GM11168 (cell line): ENCODE measurements at regions not wholly inside any gene's neighbourhood (a gene's known extent, or its start where the extent isn't known, plus 50 kb on each side); places are given as distances from the start of the nearest gene placed in this dataset.

Experiments used
- in situ Hi-C: fragments of 300-500 bp; cut with MboI; formaldehyde crosslinking; loops from one replicate; pipeline ENCODE4 v1.12.0; 2022; ENCODE audit warnings: low sequenced_read_pairs; ENCODE audit not compliant: unreplicated experiment

DNA sequence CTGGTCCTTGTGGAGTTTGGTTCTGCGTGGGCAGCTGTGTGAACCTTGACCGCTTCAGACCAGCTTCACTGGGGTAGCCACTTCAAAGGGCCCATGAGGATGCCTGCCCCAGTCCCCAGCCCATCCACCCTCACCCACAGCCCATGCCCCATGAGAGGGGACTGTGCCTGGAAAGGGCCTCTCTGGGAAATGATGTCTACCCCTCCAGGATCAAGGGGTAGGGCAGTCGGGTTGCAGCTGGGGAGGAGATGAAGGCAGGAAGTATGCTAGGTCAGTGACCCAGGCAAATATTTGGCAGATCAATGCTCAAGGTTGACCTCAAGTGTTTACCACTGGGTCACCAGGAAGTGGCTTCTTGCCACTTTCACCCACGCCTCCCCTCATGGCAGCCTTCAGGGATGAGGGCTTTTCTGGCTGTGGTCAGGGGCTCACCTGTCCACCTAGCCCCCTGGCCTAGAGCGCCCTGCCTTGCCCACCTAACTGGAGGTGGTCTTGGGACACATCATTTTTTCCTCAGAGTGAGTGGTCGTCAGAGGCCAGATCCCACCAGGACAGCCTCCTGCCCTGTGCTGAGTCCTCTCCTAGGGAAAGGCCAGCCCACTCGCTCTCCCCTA, 109.5 kb downstream of the SNX5 start:
- in situ Hi-C loops: no loop called here

DNA sequence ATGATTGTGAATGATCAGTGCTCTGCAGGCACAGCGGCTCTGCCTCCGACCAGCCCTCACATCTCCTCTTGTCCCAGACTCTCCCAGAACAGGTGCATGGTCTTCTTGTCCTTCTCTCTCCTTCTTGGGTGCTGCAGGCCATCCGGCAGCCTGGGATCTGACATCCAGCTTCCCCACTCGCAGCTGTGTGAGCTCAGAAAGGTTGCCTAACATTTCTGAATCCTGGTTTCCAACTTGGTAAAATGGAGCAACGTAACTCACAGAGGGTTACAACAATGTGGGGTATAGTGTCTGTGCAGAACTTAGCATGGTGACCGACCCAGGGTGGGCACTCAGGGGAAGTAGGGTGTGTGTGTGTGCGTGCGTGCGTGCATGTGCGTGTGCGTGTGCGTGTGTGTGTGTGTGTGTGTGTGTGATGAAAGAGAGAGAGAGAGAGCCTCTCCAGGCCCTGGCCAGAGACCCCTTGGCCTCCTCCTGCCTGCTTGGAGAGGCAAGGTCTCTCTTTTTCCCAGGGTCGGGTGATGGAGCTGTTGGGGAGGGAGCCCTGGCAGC, 110.1 kb downstream of the SNX5 start:
- in situ Hi-C loops: no loop called here

DNA sequence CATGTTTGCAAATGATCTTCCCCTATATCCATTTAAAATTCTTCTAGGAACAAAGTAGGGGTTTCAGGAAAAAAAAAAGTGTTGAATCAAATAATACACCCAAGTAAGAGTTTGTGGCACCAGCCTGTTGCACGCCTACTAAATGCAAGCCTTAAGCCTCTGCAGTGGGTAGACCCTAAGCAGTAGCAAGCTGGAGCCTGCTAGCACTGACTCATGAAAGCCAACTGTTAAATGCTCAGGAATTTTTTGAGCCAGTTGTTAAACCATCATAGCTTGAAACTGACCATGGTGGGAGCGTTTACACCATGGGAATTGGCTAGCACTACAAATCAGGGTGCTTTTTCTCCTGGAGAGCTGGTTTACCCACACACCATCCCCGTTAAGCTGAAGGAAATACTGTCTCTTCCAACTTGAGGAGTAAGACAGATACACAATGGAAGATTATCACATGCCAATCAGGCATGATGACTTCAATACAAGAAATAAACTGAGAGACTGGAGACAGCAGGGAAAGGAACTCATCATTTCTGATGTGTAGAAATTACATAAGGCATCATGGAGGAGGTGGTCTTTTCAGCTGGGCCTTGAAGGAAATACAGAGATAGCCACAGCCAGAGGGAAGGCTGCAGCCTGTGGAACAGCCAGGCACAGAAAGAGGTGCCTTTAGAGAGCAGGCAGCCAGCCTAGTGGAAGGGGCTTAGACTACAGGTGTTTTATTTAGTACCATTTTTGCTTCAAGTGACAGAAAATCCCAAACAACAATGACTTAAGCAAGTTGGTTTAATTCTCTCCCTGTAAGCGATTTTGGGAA, 110.8 kb downstream of the SNX5 start:
- in situ Hi-C loops: no loop called here

DNA sequence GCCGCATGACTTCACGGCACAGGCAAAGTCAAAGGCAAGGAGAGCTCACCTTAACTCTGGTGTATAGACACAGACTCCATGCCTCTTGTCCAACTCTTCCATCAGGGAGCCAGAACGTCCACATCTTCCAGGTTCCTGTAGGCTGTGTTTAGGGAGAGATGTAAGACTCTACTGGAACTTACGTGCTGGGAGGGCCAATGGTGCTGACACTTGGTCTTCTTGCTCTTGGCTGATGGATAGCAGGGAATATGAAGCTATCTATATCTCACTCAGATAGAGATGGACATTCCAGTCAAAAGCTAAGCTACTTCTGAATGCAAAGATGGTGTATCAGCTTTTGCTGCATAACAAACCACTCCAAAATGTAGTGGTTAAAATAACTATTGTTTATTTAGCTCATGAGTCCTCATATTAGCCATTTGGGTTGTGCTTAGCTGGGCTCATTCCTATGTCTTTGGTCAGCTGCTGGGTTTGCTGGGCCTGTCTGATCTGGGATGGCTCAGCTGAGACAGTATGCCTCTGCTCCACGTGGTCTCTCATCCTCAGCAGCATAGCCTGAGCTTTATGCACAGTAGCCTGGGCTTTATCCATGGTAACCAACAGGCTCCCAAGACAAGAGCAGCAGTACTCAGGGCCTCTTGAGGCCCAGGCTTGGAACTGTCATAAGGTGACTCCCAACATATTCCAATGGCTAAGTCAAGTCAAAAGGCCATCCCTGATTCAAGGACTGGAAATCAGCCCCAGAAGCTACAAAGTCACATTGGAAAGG, 111.6 kb downstream of the SNX5 start:
- in situ Hi-C loops: no loop called here

DNA sequence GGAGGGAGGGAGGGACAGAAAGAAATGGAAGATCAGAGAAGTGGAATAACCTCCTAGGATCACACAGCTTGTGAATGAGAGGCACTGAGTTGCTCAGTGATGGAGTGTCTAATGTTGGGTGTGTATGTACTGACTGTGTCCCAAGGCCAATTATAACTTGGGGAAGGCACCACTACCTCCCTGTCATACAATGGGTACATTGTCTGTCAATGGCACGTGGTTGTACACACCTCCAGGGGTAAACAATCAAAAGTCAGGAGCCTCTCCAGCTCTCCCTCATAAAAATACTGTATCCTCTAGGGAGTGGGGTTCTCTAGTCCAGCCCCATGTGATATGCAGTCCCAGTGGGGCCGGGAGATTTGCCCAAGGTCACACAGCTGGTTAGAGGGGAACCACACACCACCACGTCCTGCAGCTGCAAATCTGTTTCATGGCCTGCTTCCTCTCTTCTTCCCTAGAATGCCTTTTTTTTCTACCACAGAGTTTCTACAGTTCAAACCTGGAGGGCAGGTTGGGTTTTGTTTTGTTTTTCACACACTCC, 112.5 kb downstream of the SNX5 start:
- in situ Hi-C loops: no loop called here

DNA sequence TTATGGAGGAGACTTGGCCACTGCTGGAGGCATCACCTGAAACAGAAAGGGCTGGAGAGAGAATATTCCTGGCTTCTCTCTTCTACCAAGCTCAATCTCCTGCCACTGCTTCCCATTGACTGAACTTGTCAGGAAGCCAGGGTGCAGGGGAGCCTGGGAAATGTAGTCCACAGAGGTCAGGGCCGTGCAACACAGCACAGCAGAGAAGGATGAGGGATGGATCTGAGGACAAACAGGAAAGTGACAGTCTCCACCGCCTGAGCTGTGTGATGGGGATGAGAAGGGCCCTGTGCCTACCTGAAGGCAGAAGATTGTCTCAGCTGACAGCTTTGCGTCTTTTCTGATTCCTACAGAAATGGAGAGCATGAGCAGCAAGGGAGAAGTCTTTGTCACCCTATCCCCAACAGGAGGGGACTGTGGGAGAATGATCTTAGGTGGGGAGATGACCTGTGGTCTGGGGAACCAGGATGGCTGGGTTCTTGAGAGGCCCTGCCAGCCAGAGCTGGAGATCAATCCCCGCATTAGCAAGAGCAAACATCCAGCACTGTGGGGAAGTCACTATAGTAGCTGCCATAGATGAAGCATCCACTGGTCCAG, 114.2 kb downstream of the SNX5 start:
- in situ Hi-C loops: no loop called here

DNA sequence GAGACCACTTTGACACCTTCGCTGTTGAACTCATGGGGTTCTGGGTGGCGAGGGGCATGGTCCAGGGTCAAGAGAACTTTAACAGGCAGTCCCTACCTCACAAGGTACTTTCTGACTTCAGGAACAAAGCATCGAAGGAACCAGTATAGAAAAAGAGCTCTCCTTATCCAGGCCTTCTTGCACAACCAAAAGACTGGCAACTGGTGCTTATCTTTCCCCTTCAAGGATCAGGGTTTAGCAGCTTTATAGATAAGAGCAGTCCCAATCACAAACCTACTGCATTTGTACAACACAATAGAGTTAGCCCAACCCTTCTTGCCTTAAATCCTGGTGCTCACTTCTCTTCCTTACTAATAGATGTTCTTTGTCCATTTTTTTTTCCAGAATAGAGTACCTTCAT, 116.3 kb downstream of the SNX5 start:
- in situ Hi-C loops: no loop called here

DNA sequence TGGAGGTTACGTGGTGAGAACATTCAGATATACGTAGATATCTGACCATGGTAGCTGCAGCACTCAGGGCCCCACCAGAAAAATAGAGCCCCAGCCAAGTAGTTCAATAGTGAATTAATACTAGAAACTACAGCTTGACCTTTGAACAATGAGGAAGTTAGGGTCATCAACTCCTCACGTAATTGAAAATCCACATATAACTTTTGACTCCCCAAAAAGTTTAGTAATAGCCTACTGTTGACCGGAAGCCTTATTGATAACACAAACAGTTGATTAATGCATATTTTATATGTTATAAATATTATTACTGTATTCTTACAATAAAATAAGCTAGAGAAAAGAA, 117.9 kb downstream of the SNX5 start:
- in situ Hi-C loops: no loop called here

DNA sequence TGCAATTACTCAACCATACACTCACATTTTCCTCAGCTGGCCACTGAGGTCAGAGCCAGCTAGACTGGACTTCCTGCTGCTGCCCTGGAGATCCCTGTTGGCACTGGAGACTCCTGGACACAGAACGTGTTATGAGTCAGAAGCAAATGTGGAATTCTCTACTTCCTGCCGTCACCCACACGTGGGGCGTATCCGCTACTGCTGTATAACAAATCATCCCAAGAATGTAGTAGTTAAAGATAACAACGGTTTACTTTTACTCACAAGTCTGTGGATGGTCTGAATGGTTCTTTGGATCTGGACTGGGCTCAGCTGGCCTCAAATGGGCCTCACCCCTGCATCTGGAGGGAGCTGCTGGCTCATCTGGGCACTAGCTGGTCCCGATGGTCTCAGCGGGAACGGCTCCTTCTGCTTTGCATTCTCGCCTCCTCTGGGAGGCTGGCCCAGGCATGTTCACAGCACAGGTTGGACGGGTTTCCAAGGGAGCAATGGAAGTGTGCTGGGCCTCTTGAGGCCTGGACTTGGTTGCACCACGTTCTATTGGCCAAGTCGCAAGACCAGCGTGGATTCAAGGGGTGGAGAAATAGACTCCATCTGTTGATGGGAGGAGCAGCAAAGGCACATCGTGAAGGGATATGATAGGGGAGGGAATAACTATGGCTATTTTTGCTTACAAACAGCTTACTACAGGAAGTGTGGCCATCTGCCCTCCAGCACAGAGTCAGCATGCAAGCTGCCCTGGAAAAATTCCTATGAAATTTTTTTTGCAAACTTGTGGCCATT, 118.5 kb downstream of the SNX5 start:
- in situ Hi-C loops: no loop called here

DNA sequence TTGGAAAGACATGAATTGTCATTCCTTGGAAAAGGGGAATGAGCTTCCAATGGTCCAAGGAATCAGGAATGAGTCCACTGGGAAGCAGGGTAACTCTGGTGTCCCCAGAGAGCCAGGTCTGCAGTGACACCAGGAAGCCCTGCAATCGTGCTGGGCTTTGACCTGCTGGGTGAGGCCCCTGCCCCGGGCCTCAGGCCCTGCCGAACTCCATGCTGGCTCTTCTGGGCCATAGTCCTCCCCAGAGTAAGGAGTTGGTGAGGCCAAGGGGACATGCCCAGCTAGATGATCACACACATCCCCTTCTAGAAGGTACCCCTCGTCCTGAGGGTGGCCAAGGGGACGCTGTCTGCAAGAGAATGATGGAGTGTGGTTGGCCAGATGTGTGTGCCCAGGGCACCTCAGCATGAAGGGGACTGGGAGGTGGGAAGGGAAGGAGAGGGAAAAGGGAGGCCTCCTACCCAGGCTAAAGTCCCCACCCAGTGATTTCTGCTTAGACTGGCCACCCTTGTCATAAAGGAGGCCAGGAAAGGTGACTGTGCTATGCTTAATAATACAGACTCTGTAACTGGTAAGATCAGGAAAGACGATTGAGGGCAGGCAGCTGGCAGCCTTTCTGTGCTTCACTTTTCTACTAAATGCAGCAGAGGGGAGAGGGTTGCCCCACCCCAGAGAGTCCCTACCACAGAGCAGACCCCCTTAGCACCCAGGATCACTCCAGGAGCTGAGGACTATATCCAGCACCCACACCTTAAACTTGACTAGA, 119.3 kb downstream of the SNX5 start:
- in situ Hi-C loops: no loop called here

DNA sequence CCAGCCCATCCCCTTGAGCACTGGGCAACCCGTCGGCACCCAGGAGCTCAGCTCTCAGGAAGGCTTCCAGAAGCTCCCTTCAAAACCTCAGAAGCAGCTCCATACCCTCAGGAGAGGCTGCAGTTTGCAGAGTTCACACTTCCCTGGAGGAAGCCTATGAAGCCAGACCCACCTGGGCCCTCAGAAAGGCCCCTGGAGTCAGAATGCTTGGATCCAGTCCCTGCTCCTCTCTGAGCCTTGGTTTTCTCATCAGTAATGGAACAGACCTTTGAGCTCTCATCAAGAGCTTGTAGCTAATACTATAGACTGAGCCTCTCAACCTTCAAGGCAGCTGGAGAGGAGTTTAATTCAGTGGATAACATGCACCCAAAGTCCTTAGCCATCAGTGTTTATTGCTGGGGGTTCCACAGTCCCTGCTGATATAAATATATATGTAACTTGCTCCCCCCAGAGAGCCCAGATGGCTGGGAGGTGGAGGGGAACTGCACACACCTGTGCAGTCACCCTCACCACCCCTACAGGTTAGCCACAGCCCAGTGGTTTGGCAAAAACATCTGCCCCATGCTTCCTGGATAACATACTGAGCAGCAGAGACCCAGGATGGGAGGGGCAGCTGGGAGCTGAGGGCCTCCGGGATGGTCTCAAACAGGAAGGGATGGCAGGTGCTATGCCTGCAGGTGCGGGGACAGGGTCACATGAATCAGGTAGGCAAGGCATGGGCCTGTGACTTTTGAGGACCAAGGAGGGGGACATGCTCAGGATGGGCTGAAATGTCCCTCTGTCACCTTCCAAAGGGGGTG, 120.1 kb downstream of the SNX5 start:
- in situ Hi-C loops: no loop called here

DNA sequence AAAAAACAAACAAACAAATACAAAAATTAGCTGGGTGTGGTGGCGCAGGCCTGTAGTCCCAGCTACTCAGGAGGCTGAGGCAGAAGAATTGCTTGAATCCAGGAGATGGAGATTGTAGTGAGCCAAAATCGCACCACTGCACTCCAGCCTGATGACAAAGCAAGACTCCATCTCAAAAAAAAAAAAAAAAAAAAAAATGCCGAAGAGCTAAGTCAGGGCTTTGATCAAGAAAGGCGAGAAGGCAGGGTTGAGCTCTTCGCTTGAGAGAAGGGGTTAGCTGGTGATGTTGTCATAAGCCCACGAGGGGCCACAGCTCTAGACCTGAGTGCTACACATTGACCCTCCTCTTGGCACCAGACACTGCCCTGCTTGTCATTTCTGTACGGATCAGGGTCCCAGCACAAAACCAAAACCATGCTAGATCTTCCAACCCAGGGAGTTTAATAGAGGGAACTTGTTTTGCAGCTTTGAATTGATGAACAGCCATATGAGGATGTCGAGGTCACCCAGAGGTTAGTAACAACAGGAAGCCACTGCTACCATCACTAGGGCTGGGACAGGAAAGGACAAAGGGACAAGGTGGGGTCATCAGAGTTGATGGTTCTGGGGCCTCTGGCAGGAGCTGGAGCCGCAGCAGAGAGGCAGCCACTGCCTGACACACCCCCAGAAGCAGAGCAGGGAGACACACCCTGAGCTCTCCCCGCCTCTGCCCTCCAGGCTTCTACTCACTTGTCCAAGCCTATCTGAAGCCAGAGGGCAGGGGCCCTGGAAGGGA, 122.7 kb downstream of the SNX5 start:
- in situ Hi-C loops: no loop called here

DNA sequence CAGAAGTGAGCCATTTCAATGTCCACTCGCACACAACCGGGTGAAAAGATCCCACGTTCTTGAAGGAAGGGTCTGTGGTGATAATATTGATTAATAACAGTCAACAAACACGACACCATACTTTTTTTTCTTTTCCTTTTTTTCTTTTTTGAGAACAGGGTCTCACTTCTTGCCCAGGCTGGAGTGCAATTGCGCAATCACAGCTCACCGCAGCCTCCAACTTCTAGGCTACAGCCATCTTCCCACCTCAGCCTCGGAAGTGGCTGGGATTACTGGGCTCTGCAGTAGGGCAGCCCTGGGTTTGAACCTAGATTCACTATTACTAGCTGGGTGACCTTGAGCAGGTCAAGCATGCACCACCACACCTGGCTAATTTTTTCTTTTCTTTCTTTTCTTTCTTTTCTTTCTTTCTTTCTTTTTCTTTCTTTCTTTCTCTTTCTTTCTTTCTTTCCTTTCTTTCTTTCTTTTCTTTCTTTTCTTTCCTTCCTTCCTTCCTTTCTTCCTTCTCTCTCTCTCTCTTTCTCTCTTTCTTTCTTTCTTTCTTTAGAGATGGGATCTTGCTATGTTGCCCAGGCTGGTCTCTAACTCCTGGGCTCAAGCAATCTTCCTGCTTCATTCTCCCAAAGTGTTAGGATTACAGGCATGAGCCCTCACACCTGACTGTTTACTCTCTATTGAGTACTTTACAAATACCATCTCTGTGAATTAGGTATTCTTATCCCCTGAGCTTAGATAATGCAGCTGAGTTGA, 123.9 kb downstream of the SNX5 start:
- in situ Hi-C loops: no loop called here

DNA sequence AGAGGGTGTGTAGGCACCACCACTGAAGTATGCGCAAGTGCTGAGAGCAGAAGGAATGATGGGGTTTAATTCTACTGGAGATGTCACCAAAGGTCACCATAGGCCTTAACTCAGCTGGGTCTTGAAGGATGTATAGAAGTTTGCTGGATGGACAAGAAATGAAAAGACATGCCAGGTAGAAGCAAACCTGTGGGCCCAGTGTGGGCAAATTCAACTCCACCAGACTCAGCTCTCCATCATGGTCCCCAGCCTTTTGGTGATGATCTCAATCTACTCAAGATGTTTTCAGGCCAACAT, 124.5 kb downstream of the SNX5 start:
- in situ Hi-C loops: no loop called here

DNA sequence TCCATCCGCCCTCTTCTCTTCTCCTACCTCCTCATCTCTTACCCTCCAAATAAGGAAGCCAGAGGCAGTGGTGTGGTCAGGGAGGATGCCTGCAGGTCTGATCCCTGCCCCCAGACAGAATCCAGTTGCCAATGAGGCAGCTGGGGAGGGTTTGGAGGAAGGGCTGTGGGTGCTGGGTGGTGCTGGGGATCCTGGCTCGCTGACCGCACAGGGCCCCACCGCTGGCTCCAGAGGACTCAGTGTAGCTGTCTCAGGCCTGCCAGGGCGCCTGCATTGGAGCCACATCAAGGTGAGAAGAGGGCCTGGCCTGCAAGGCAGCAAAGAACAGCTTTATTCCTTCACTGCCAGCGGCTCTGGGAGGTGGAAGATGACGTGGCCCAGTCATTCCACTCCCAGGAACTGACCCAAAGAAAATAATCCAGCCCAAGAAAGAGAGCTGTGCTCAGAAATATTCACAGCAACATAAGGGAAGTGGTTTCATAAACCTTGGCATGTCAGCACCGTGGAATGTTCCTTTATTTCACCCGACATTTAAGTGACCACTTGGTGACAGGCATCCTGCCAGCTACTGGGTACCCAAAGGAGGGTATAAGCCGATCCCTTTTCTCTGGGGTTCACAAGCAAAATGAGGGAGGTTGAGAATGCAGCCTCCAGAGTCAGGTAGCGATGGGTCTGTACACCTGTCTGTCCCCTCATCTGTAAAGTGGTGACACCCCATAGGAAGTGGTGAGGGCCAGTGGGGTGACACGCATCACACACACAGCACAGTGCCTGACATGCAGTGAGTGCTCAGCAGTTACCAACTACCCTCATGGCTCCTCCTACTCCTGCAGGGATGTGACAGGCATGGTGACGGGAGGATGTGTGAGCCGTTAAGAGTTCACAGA, 125.1 kb downstream of the SNX5 start:
- in situ Hi-C loops: no loop called here

DNA sequence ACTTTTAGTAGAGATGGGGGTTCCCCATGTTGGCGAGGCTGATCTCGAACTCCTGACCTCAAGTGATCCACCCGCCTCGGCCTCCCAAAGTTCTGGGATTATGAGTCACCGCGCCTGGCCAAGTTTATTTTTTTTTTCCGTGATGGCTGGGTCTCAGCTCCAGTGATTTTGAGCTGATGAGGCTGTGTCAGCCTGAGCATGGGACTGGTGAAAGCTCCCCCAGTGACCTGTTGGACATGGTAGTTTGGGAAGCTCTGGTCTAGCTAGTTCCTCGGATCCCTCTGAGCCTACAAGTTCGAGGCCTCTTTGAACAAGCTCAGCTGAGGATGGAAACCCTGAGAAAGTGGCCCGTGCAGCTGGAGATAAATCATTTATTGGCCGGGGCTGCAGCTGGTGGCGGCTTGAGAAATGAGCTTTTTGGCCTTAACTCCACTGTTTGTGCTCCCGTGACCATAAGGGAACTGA, 126.8 kb downstream of the SNX5 start:
- in situ Hi-C loops: no loop called here
